ENCODE measurements at regions not wholly inside any gene's neighbourhood (a gene's known extent, or its start where the extent isn't known, plus 50 kb on each side); places are given as distances from the start of the nearest gene placed in this dataset.

DNA sequence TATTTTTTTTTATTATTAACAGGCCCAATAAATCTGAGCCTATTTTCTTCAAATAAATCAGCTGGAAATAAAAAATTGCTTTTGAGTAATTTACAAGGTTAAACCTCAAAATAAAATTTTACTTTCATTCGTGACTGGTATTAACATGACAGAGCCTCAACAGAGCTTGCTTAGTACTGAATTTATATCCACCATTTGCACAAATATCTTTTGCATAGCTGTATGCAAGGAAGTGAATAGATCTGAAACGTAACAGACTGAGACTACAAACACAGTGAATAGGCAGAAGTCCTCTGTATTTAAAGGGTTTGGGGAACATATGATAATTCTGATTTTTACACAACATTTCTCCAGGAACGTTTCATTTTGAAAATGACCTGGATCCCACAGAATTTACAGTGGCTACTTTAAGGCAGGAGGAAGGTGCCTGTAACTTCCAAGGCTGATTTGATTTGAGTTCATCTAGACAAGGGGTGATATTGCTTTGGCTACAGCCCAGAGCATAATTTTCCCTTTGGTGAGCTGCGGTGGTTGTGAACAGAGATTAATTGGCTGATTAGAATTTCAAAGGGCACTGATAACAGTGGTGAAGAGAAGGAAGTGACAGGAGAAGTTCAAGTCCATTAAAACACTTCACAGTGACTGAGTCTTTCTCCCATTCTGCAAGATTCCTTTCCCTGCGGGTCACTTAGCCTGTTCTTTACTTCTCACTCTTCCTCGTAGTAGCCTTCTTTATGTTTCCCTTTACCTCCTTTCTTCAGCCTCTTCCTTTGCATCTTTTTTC is 121.2 kb upstream of the SASH1 start:
- TF ChIP-seq, protein P1, sequence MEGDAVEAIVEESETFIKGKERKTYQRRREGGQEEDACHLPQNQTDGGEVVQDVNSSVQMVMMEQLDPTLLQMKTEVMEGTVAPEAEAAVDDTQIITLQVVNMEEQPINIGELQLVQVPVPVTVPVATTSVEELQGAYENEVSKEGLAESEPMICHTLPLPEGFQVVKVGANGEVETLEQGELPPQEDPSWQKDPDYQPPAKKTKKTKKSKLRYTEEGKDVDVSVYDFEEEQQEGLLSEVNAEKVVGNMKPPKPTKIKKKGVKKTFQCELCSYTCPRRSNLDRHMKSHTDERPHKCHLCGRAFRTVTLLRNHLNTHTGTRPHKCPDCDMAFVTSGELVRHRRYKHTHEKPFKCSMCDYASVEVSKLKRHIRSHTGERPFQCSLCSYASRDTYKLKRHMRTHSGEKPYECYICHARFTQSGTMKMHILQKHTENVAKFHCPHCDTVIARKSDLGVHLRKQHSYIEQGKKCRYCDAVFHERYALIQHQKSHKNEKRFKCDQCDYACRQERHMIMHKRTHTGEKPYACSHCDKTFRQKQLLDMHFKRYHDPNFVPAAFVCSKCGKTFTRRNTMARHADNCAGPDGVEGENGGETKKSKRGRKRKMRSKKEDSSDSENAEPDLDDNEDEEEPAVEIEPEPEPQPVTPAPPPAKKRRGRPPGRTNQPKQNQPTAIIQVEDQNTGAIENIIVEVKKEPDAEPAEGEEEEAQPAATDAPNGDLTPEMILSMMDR (IDR thresholded peaks at IDR 0.05): no peak
- TF ChIP-seq ZFX (IDR thresholded peaks at IDR 0.05; ENCODE audit: borderline replicate concordance): no peak
